Vagina (tissue), 2 donors: ENCODE measurements at regions not wholly inside any gene's neighbourhood (a gene's known extent, or its start where the extent isn't known, plus 50 kb on each side); places are given as distances from the start of the nearest gene placed in this dataset.
"Not testable (repeated sequence)": the region's sequence is repeated elsewhere in the genome, so short reads cannot be mapped to it uniquely, and the experiment has no call there.

Experiments used
- POLR2A ChIP-seq, 2 donors: fragments of 450-650 bp; IDR thresholded peaks; one replicate each; pipeline ENCODE4 v1.6.1; 2017; ENCODE audit warnings: antibody characterized with exemption in 2 of 2, mild to moderate bottlenecking in 2 of 2, moderate library complexity in 2 of 2
- TF ChIP-seq, protein P1 (sequence below), 3 experiments: fragments of 450-650 bp in 2 of 3; fragments of 200-600 bp in 1 of 3; sonication (generic) in 1 of 3; IDR thresholded peaks; one replicate each; pipeline ENCODE4 v1.5.1; 2017 to 2019; ENCODE audit warnings: antibody characterized with exemption in 3 of 3, mild to moderate bottlenecking in 2 of 3, moderate library complexity in 2 of 3

DNA sequence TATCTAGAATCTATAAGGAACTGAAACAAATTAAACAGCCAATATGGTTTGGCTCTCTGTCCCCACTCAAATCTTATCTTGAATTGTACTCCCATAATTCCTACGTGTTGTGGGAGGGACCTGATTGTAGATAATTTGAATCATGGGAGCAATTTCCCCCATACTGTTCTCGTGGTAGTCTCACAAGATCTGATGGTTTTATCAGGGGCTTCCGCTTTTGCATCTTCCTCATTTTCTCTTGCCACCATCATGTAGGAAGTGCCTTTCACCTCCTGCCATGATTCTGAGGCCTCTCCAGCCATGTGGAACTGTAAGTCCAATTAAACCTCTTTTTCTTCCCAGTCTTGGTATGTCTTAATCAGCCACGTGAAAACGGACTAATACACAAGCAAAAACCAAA lies 185.0 kb downstream of the TBX15 start:
- TF ChIP-seq POLR2A (IDR thresholded peaks at IDR 0.05), result not testable (repeated sequence)
- TF ChIP-seq, protein P1, sequence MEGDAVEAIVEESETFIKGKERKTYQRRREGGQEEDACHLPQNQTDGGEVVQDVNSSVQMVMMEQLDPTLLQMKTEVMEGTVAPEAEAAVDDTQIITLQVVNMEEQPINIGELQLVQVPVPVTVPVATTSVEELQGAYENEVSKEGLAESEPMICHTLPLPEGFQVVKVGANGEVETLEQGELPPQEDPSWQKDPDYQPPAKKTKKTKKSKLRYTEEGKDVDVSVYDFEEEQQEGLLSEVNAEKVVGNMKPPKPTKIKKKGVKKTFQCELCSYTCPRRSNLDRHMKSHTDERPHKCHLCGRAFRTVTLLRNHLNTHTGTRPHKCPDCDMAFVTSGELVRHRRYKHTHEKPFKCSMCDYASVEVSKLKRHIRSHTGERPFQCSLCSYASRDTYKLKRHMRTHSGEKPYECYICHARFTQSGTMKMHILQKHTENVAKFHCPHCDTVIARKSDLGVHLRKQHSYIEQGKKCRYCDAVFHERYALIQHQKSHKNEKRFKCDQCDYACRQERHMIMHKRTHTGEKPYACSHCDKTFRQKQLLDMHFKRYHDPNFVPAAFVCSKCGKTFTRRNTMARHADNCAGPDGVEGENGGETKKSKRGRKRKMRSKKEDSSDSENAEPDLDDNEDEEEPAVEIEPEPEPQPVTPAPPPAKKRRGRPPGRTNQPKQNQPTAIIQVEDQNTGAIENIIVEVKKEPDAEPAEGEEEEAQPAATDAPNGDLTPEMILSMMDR (IDR thresholded peaks at IDR 0.05), result not testable (repeated sequence)
